Panc1 (cell line): ENCODE measurements at regions not wholly inside any gene's neighbourhood (a gene's known extent, or its start where the extent isn't known, plus 50 kb on each side); places are given as distances from the start of the nearest gene placed in this dataset.

Source experiments
- ATAC-seq: fragments of 200-7000 bp; cut with Tn5 transposase; 2 replicates; pipeline ENCODE4 v1.9.1; 2020; ENCODE audit warnings: mild to moderate bottlenecking, moderate library complexity
- BruUV-seq: library from RNA; stranded (reverse); fragments of 400-500 nt; replicated peaks from 2 replicates; lab custom pipeline; 2021; lab: Mats Ljungman, UMichigan
- CTCF ChIA-PET: fragments of 300-600 bp; sonication (Branson Sonifier 250); formaldehyde crosslinking; loops from one replicate; lab custom pipeline; 2022; ENCODE audit warnings: antibody characterized with exemption; lab: Charles Lee
- POLR2A ChIA-PET: fragments of 300-600 bp; sonication (Branson Sonifier 250); formaldehyde crosslinking; loops from one replicate; lab custom pipeline; 2022; ENCODE audit warnings: antibody characterized with exemption; lab: Charles Lee
- DNase-seq: peaks from one replicate; pipeline ENCODE4 v3.0.0-alpha.2; 2010; ENCODE audit warnings: low read depth, low spot score
- H3K27ac ChIP-seq: 2 replicates; pipeline ENCODE4 v1.5.1; 2011; ENCODE audit warnings: mild to moderate bottlenecking, low read length, inconsistent platforms
- H3K27me3 ChIP-seq: fragments of 200-500 bp; sonication (Bioruptor generic); 2 replicates; pipeline ENCODE4 v1.6.0; 2014; ENCODE audit warnings: low read length, inconsistent platforms; ENCODE audit not compliant: control insufficient read depth, insufficient read depth
- H3K36me3 ChIP-seq: fragments of 200-500 bp; sonication (Bioruptor generic); 2 replicates; pipeline ENCODE4 v1.5.1; 2014; ENCODE audit warnings: inconsistent platforms, mild to moderate bottlenecking, low read length, moderate library complexity; ENCODE audit not compliant: control insufficient read depth, insufficient read depth
- H3K4me1 ChIP-seq: 2 replicates; pipeline ENCODE4 v1.5.1; 2011; ENCODE audit warnings: inconsistent platforms, mild to moderate bottlenecking, low read length, moderate library complexity; ENCODE audit not compliant: control insufficient read depth, insufficient read depth
- H3K4me3 ChIP-seq, 2 experiments: 2 replicates each; pipeline ENCODE4 v1.5.1; 2011 to 2012; ENCODE audit warnings: low read depth in 2 of 2, low read length in 2 of 2, mild to moderate bottlenecking in 2 of 2, inconsistent platforms in 1 of 2, moderate library complexity in 1 of 2
- H3K9me3 ChIP-seq: fragments of 200-500 bp; sonication (Bioruptor generic); 2 replicates; pipeline ENCODE4 v1.5.1; 2014; ENCODE audit warnings: low read depth, mild to moderate bottlenecking, inconsistent platforms, low read length, moderate library complexity; ENCODE audit not compliant: control insufficient read depth, insufficient read depth
- CTCF ChIP-seq: fragments of 450-650 bp; IDR thresholded peaks from 2 replicates; pipeline ENCODE4 v1.5.1; 2017; ENCODE audit warnings: mild to moderate bottlenecking
- POLR2AphosphoS5 ChIP-seq: IDR thresholded peaks from 2 replicates; pipeline ENCODE4 v1.6.1; 2012; ENCODE audit warnings: mild to moderate bottlenecking, low read depth, low read length, moderate library complexity
- REST ChIP-seq, 2 experiments: IDR thresholded peaks; 2 replicates each; pipeline ENCODE4 v1.6.1; 2011 to 2012; ENCODE audit warnings: low read depth in 2 of 2, control low read depth in 1 of 2, low read length in 1 of 2, mild to moderate bottlenecking in 1 of 2, moderate library complexity in 1 of 2; ENCODE audit not compliant: insufficient read depth in 1 of 2
- SIN3A ChIP-seq: IDR thresholded peaks from 2 replicates; pipeline ENCODE4 v1.6.1; 2012; ENCODE audit warnings: low read depth, mild to moderate bottlenecking, low read length, moderate library complexity, borderline replicate concordance; ENCODE audit not compliant: insufficient read depth
- TCF7L2 ChIP-seq: IDR thresholded peaks from 2 replicates; pipeline ENCODE4 v1.6.1; 2011; ENCODE audit warnings: mild to moderate bottlenecking, low read depth, low read length, inconsistent platforms
- in situ Hi-C: cut with HindIII; loops from 2 replicates; pipeline ENCODE4 v1.10.0; 2016; ENCODE audit warnings: low sequenced_read_pairs, low pct_unique_long_range_greater_than_20kb
- intact Hi-C: fragments of 100-400 bp; cut with micrococcal nuclease; formaldehyde crosslinking; loops from one replicate; pipeline ENCODE4 v1.10.0; 2022; ENCODE audit not compliant: unreplicated experiment

GRCh38 chr17:6346156-6346786, 88.7 kb downstream of the AIPL1 start:
- Histone ChIP-seq H3K4me3 (no peak overlapping the region), H3K9me3 (no peaks in the 10 kb centered on the region), H3K27ac (no peak overlapping the region), H3K36me3 (no peaks in the 10 kb centered on the region), H3K27me3 (no peaks in the 10 kb centered on the region; the same call in 1 of the 2 replicates), H3K4me1 (no peaks in the 10 kb centered on the region)
- no peak for ATAC-seq
- CTCF ChIA-PET: no interaction called here
- in situ Hi-C loops (no loop called here), intact Hi-C loops (no loop called here)
- DNase-seq: no peak
- BruUV-seq: no TSS peak
- POLR2A ChIA-PET: no interaction called here
- TF ChIP-seq POLR2AphosphoS5 (no peak), REST (IDR thresholded peaks at IDR 0.05; ENCODE audit: insufficient read depth in 1 of 2, low read depth in 2 of 2, low read length in 1 of 2) (no peak), SIN3A (no peak), CTCF (no peak), TCF7L2 (no peak)

- intact Hi-C loops (no loop called here), in situ Hi-C loops (no loop called here)
- POLR2A ChIA-PET: no interaction called here
- no peak for ATAC-seq
- Histone ChIP-seq H3K27me3 (no peaks in the 10 kb centered on the region; the same call in 1 of the 2 replicates), H3K4me3 (no peak overlapping the region), H3K36me3 (no peaks in the 10 kb centered on the region), H3K27ac (no peak overlapping the region), H3K9me3 (no peaks in the 10 kb centered on the region), H3K4me1 (no peaks in the 10 kb centered on the region)
- no peak for TF ChIP-seq CTCF
- no peak for TF ChIP-seq SIN3A
- TF ChIP-seq REST (IDR thresholded peaks at IDR 0.05; ENCODE audit: insufficient read depth in 1 of 2, low read depth in 2 of 2, low read length in 1 of 2): no peak
- TF ChIP-seq POLR2AphosphoS5: no peak
- TF ChIP-seq TCF7L2: no peak
- no TSS peak for BruUV-seq
- no peak for DNase-seq
- CTCF ChIA-PET: no interaction called here
These were observed 91.2 kb downstream of the AIPL1 start for GRCh38 chr17:6343736-6344135.
